Activated CD8-positive, alpha-beta memory T cell treated with anti-CD3 and anti-CD28 coated beads for 4 hours (primary cell): ENCODE measurements at regions not wholly inside any gene's neighbourhood (a gene's known extent, or its start where the extent isn't known, plus 50 kb on each side); places are given as distances from the start of the nearest gene placed in this dataset.

ENCODE experiments used
- DNase-seq, 2 donors: peaks; one replicate each; pipeline ENCODE4 v3.0.0-alpha.2; 2020; ENCODE audit warnings: low read depth in 2 of 2

GRCh38 chr5:158373608-158374395 lies 514.9 kb upstream of the CLINT1 start:
- DNase-seq, result no peak

DNA sequence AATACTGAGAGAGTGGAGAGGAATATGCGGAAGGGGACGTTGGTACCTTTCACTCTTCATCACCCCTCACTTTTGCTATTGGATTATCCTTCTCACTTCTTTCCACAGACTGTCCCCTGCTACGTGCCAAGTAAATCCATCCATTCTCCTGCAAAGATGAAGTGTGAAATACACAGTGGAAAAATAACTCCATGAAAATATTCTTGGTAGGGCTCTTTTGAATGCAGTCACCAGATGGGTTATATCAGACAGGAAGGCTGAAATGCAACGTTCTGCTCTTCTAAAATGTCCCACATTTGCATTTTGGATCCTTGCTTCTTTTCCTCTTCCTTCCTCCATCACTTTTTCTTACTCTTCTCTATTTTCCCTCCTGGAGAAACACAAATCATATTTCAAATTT lies 510.3 kb upstream of the CLINT1 start:
- no peak for DNase-seq

DNA sequence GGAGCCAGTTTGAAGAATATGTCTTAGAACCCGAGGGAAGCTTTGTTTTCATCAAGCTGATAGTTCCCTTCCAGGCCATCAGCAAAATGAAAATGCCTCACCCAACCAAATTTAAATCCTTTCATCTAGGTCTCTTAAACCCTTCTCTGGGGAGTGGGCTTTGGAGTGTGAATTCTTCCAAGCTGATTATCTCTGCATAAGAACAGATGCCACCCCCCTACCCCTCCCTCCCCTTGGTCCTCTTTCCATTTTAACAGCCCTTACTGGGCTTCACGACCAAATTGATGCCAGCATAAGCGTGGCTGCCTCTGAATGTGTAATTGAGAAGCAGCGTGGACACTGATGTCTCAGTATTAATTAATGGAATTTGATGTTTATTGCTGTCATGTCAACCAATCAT lies 509.7 kb upstream of the CLINT1 start:
- DNase-seq, result no peak

DNA sequence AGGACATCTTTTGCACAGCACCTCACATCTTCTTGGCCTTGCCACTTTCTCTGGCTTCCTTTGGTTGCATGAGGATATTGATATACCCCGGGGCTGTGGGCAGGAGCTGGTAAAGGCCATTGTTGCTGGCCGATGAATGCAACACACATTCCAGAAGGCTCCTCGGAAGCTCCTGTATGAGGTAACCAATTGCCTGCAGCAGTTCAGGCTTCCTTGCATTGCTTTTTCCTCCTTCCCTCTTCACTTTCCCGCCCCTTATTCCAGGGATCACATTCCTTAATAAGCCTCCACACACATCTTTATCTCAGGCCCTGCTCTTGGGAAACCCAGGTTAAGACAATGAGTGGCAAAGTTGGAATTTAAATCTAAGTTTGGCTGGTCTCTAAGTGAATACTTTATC lies 505.4 kb upstream of the CLINT1 start:
- DNase-seq, result no peak

DNA sequence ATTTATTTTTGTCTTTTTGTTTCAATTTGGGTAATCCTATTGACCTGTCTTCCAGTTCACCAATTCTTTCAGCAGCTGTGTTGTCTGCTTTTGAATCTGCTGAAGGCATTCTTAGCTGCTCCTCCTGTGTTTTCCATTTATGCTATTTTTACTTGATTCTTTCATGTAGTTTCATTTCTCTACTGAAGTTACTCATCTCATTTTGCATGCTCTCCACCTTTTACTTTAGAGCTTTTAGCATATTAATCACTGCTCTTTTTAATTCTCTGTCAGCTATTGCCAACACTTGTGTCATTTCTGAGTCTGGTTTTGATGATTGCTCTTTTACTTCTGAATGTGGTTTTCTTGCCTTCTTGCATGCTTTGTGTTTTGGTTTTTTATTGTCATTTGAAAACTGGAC lies 496.0 kb upstream of the CLINT1 start:
- no peak for DNase-seq

DNA sequence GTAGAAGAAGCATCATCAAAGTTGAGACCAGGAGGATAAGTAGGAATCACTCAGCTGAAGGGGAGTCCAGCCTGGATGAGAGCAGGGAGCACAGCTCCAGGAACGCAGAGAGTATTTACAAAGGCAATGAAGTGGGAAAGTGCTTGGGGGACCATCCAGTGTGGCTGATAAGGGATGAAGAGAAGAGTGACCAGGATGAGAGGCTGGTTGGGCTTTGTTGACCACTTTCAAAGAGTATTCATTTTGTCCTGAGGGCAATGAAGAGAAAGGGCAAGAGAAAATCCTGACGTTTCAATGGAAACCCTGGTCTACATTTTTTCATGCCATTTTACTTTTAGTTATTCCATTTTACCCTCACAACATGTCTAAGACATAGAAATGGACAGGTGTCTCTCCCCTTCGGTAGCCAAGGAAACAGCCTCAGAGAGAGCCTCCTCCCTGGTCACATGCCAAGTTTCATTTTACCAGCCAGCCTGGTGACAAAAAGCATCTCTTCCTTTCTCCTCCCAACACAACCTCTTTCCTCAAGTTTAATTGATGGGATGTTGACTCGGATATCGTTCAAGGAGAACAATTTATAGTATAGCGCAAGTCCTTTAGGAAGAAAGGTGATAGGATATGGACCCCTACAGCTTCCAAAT lies 492.7 kb upstream of the CLINT1 start:
- DNase-seq, result no peak

DNA sequence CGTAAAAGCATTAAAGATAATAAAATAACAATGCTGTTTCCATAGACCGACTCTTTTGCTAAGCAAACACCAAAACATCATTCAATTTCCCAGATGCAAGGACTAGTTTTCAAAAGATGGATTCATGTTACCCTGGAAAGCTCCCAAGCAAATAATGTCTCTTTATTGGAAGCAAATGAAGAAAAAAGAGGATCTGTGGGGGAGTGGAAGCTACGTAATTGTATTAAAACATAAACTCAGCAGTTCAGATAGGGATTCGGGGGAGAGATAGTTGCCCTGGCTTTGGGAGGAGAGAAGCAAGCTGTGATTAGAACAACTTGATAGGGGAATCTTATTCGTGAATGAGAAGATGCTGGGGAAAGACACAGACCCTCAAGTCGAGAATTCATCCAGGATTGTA lies 491.0 kb upstream of the CLINT1 start:
- DNase-seq, result no peak

DNA sequence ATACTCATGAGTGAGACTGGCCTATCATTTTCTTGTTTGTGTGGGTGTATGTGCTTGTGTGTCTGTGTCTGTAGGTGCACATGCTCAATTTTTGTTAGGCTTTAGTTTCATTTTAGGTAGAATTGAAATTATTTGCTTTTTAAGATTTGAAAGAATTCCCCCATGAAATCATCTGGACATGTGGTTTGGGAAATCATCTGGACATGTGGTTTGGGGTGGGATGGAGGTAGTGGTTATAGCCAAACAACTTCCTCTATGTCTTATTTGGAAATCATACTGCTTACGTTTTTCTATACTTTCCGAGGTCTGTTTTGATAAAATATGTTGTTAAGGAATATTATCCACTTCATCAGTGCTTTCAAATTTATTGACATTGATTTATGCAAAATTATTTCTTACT lies 485.4 kb upstream of the CLINT1 start:
- DNase-seq, result no peak

DNA sequence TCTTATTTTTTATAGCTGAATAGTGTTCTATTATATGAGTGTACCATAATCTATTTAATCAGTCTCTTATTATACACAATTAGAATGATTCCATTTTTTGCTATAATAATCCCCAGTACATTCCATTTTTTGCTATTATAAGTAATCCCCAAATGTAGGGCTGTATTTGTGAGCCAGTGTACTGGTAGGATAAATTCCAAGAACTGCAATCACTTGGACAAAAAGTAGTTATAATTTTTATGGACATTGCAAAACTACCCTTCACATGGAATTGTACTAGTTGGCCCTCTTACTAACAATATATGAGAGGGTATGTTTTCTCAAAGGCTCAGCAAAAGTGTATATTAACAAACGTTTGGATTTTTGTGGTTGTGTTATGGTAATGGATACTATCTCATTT lies 481.7 kb upstream of the CLINT1 start:
- DNase-seq, result no peak

GRCh38 chr5:158326256-158326655 lies 467.3 kb upstream of the CLINT1 start:
- DNase-seq, result no peak

- no peak for DNase-seq
Measured at GRCh38 chr5:158324236-158324635, 465.3 kb upstream of the CLINT1 start.

DNA sequence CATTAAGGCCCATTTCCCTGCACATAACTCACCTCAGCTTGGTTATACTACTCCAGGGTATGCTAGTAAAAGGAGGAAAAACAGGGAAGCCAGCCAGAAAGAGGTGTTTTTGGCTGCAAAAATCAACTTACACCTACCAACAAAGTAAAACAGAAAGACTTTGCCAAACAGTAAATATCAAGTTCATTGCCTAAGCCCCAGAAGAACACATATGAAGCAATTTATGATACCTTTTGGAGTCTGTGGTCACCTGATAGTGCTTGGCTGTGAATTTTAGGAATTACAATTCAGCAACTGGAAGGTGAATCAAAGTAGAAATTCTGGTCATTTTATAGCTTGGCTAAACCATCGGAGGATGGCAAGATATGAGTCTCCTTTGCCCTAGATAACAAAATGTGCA lies 463.7 kb upstream of the CLINT1 start:
- no peak for DNase-seq

- DNase-seq, result no peak
Measured at GRCh38 chr5:158320934-158321333, 462.0 kb upstream of the CLINT1 start.

DNA sequence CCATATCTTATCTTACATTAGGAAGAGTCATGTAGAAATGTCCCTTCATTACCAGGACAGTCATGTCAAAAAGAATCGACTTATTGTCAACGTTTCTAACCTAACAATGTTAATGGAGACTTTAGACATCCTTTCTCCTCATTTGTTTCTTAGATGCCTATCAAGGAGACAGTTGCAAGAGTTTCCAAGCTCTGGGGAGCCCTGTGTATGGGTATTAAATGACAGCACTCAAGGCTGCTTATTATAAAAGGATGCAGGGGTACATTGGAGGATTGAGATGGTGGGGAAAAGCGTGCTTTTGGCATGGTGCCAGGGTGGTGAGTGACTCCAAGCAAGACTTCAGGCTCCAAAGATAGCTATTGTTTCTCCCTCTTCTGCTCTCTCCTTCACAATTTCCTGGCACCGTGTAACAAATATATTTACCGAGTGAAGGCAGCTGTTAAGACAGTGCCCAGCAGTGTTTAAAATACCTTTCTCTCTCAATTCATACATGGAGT lies 461.3 kb upstream of the CLINT1 start:
- no peak for DNase-seq

DNA sequence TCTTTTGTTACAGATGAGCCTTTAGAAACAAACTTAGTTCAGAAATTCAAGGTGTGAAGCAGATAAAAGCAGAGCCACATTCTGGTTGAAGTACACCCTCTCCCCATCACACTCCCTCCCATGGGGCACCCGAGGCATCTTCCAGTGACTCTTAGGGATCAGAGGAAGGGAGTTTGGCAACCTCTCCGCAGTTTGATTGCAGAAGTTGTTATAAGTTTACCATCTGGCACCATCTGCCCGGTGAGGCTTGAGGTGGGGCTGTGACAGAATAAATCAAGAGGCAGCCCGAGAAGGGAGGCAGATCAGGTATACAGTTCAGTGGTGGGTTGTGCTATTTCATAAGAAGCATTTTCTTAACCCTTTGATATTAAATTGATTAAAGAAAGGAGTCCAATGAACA lies 458.6 kb upstream of the CLINT1 start:
- no peak for DNase-seq

DNA sequence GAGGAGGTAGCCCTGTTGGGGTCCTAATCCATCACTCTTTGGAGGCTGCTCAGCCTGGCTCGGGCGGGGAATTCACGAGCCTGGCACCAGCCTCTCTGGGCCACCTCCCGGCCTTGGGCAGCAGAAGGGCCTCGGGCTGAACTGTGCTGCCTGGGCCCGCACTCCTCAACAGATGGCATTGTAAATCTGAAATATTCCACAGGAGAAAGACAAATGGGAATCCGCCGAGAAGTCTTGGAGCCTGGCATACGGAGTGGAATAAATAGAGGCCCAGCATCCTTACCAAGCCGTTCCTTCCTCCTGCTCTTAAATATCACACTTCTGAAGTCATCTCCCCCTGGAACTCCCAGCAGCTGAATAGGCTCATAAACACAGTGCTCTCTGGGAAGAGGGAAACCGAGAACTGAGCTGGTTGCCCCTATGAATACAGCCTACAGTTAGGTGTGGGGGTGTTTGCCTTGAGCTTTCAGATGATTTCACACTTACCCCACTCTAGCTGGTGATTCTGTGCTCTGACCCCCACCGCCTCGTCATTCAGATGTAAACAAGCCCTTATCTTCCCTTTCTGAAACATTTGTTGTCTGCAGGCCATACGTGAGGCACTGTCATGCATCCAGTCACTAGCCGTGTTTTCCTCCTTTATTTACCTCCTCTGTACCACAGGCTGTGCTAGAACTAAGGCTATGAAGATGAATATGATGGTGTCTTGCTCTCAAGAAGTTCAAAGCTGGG lies 455.0 kb upstream of the CLINT1 start:
- no peak for DNase-seq

DNA sequence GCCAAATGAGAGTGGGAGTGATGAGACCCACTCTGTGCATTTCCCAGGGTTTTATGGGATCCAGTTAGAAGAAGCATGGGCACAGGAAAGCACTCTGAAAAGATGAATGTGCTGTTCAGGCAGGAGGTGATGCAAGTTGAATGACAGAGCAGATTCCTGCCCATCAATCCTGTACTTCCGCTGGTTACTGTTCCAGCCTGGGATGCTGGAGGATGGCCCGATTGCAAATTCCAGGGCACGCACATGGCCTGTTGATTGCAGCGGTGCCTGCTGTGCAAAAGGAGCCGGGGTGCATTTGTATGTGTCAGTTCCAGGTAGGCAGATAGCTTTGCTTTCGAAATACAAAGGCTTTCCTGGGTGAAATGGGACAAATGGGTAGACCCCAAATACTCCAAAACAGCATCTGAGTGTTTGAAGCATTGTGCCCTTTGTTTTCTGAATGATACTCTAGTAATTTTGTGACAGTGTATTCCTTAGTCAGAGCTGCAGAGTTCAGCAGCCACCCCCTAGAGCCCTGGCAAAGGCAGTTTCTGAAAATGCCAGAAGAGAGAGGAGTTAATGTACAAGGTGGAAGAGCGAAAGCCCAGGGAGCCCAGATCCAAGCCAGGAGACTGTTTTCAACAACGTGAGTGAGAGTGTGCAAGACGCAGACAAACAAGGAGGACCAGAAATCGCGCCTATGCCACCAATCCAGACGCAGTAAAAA lies 454.2 kb upstream of the CLINT1 start:
- DNase-seq, result no peak

DNA sequence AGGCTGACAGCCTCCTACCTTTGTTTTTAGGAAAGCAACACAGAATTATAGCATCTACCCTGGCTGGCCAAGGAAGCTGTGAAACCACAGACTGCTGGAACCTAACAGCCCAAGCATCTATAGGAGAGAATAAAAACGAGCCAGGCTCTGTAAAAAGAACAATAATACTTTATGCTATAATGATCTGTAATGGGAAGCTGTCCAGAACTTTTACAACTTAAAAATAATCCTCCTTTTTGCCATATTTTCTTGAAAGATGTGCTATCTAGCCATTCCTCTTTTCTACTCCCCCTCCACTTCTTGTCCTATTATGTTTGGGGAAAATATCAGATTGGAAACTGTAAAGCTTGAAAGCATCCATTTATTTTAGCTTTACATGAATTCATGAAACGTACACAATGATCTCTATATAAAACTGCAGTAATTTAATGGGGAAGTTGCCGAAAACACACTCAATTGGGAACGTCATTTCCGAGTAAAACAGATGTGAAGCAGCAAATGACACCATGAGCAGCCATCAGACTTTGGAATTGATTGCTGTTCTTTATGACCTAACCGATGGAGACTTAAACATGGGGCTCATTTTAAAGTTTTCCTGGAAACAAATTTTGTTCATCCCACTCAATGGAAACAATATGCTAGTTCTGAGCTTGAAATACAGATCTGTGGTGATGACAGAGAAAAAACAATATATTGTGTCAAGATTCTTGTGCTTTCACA lies 450.3 kb upstream of the CLINT1 start:
- DNase-seq, result no peak

- DNase-seq, result no peak
Measured at GRCh38 chr5:158308429-158309025, 449.6 kb upstream of the CLINT1 start.

- DNase-seq, result no peak
Measured at GRCh38 chr5:158305861-158306260, 446.9 kb upstream of the CLINT1 start.

DNA sequence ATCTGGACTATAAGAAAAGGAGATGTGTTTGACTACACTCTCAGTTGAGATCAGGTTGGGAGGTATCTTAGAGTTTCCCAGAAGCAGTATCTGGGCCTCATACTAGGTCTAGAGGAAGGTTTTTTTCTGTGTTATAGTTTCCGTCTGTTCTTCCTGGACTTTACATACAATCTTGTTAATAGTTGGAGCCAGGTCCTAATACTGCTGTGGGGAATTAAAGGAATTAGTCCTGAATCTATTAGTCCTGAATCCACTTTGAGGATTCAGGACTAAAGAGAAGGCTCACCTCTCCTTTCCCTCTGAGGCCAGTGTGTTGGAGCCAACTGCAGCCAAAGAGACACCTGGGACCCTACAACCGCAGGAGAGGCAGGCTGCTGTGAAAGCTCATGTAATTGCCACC lies 445.7 kb upstream of the CLINT1 start:
- DNase-seq, result no peak
